ENCODE measurements at regions not wholly inside any gene's neighbourhood (a gene's known extent, or its start where the extent isn't known, plus 50 kb on each side); places are given as distances from the start of the nearest gene placed in this dataset.

DNA sequence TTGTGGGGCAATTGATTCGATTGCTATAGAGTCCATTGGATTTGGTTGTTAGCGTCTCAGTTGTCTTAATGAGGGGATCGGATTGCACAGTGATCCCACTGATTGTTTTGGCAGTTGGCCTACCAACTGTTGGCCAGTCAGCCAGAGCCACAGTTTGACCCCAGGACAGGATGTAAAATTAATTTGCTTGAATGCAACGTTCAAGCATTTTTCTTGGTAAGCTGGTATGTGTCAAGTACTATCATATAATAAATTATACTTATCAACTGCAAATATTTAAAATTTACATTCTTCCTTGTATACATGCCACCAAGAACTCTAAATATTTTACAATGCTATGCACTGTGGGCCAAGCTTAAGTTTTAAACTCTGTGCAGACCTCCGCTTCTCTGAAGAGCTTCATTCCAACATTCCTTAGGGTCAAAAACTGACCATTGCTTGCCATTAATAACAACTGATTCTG lies 80.4 kb upstream of the OSMR start:
- TF ChIP-seq POLR2A (IDR thresholded peaks at IDR 0.05) (no peak), CTCF (IDR thresholded peaks at IDR 0.05) (no peak)
